Adrenal gland (tissue), 9 donors: ENCODE measurements at regions not wholly inside any gene's neighbourhood (a gene's known extent, or its start where the extent isn't known, plus 50 kb on each side); places are given as distances from the start of the nearest gene placed in this dataset.

Experiments
- DNase-seq, 7 donors: peaks; one replicate each; pipeline ENCODE4 v3.0.0-alpha.2; 2019 to 2020
- H3K27ac ChIP-seq, 5 donors: fragments of 200-600 bp; sonication (generic) in 4 of 5; 1 replicate in 3 of 5; 2 replicates in 2 of 5; pipeline versions ENCODE4 v1.5.1 to v1.8.0; 2016 to 2020; ENCODE audit warnings: mild to moderate bottlenecking in 1 of 5
- H3K27me3 ChIP-seq: fragments of 200-600 bp; 2 replicates; pipeline ENCODE4 v1.8.0; 2021
- H3K36me3 ChIP-seq, 2 donors: fragments of 200-600 bp; replicated peaks in 1 of 2; 1 replicate in 1 of 2; 2 replicates in 1 of 2; pipeline versions ENCODE4 v1.5.1 to v1.8.0; 2018 to 2022
- H3K4me1 ChIP-seq, 2 donors: fragments of 200-600 bp; replicated peaks in 1 of 2; 1 replicate in 1 of 2; 2 replicates in 1 of 2; pipeline versions ENCODE4 v1.5.1 to v1.8.0; 2018 to 2021
- H3K4me3 ChIP-seq, 4 donors: fragments of 200-600 bp; sonication (generic) in 3 of 4; one replicate each; pipeline ENCODE4 v1.5.1; 2016 to 2018
- H3K9me3 ChIP-seq, 3 donors: fragments of 200-600 bp; sonication (generic) in 1 of 3; replicated peaks in 1 of 3; 1 replicate in 2 of 3; 2 replicates in 1 of 3; pipeline versions ENCODE4 v1.5.1 to v1.8.0; 2016 to 2021
- POLR2A ChIP-seq, 2 donors: fragments of 450-650 bp; IDR thresholded peaks; one replicate each; pipeline ENCODE4 v1.6.1; 2017; ENCODE audit warnings: antibody characterized with exemption in 2 of 2, mild to moderate bottlenecking in 2 of 2, moderate library complexity in 1 of 2
- WGBS, 4 donors: extraction: QIAGEN DNeasy Blood & Tissue Kit in 2 of 4; methylation state at CpG; one replicate each; pipeline versions ENCODE4 v1.1.5 to v1.1.7; 2013 to 2017; 5-methylcytosine and 5-hydroxymethylcytosine counted together
- intact Hi-C, 2 donors: fragments of 100-400 bp; cut with DNase I; formaldehyde crosslinking; loops; one replicate each; pipeline versions ENCODE4 v1.14.1 to v1.15.0; 2022 to 2023
- TF ChIP-seq, protein P1 (sequence below), 6 experiments: fragments of 450-650 bp in 4 of 6; fragments of 200-600 bp in 2 of 6; sonication (generic) in 1 of 6; IDR thresholded peaks; 1 replicate in 5 of 6; 2 replicates in 1 of 6; pipeline versions ENCODE4 v1.5.1 to v1.8.0; 2016 to 2021; ENCODE audit warnings: antibody characterized with exemption in 6 of 6, mild to moderate bottlenecking in 2 of 6, moderate library complexity in 1 of 6
- donor health status: healthy with polysubstance abuse.
- donor health status: Bipolar disorder and iron deficiency.
- donor health status: DM: yes; HTN: yes; CAD: no.
- donor health status: DM: no; HTN: no; CAD: no.
- donor health status: DM: no; HTN: no; CAD: no.

DNA sequence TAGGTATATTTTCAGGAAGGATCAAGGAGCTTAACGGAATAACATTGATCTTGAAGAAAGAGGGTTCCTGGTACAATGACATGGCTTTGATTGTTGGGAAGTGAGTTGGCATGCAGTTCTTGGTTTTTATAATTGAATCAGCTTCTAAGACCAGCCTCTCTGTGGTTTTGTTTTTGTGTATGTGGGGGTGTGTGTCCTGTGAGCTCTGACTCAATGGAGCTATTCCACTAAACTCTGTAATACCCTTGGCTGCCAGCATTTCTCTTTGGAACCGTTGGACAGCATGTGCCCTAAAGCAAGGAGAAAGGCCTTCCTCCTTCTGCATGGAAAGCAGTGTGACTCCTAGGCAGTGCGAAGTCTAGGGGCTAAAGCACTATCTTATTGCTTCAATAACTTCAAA is 124.8 kb downstream of the EDEM1 start:
- H3K27me3 ChIP-seq, result no peaks in the 10 kb centered on the region
- DNase-seq, result no peak
- no peaks in the 10 kb centered on the region for H3K9me3 ChIP-seq
- H3K36me3 ChIP-seq, result no peaks in the 10 kb centered on the region
- TF ChIP-seq, protein P1, sequence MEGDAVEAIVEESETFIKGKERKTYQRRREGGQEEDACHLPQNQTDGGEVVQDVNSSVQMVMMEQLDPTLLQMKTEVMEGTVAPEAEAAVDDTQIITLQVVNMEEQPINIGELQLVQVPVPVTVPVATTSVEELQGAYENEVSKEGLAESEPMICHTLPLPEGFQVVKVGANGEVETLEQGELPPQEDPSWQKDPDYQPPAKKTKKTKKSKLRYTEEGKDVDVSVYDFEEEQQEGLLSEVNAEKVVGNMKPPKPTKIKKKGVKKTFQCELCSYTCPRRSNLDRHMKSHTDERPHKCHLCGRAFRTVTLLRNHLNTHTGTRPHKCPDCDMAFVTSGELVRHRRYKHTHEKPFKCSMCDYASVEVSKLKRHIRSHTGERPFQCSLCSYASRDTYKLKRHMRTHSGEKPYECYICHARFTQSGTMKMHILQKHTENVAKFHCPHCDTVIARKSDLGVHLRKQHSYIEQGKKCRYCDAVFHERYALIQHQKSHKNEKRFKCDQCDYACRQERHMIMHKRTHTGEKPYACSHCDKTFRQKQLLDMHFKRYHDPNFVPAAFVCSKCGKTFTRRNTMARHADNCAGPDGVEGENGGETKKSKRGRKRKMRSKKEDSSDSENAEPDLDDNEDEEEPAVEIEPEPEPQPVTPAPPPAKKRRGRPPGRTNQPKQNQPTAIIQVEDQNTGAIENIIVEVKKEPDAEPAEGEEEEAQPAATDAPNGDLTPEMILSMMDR (IDR thresholded peaks at IDR 0.05), result no peak
- TF ChIP-seq POLR2A (IDR thresholded peaks at IDR 0.05), result no peak
- 56 to 83% (median 77%) methylated on average over 3 of the region's 3 CpGs for WGBS, 4 donors
- intact Hi-C loops, result no loop called here
- no peak overlapping the region for H3K27ac ChIP-seq
- H3K4me1 ChIP-seq, result no peaks in the 10 kb centered on the region
- H3K4me3 ChIP-seq, result no peak overlapping the region

DNA sequence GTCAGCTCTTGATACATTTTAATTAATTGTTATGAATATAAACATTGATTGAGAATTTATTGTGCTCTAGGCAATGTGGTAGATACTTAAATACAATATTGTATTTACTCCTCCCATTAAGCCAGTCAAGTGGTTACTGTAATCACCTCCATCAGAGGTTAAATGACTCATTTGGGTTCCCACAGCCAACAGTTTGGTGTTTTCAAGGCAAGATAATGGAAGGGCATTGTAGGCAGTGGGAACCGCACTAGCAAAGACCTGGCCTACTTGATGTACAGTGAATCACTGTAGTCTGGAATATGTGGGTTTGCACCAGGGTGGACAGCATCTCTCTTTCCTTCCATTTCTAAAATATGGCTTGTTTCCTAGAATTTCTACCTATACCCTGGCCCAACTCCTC is 127.4 kb downstream of the EDEM1 start:
- DNase-seq, result no peak
- intact Hi-C loops, result no loop called here
- Histone ChIP-seq H3K27ac (no peak overlapping the region), H3K4me1 (no peaks in the 10 kb centered on the region), H3K9me3 (no peaks in the 10 kb centered on the region), H3K27me3 (no peaks in the 10 kb centered on the region), H3K4me3 (no peak overlapping the region), H3K36me3 (no peaks in the 10 kb centered on the region)
- TF ChIP-seq, protein P1 (IDR thresholded peaks at IDR 0.05), result no peak
- no peak for TF ChIP-seq POLR2A (IDR thresholded peaks at IDR 0.05)
- WGBS, 4 donors, result 92 to 100% (median 97%) methylated on average over 1 of the region's 1 CpG

DNA sequence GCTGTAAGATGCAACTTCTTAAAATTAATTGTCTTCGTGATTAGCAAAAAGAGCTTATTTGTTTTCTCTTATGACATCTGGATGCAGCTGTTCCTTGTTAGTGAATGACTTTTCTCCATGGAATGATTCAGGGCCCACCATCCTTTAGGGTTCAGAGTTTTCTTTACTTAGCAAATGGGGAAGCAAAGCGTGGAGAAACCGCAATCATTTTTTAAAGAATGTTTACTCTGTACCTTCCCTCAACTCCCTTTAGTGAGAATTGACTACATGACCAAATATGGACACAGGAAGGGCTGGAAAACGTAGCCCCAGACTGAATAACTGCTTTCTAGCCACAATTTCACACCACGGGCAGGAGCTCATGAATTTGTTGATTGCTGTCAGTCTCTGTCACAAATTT is 130.1 kb downstream of the EDEM1 start:
- Histone ChIP-seq H3K27ac (no peak overlapping the region), H3K4me3 (no peak overlapping the region), H3K36me3 (no peaks in the 10 kb centered on the region), H3K4me1 (no peaks in the 10 kb centered on the region), H3K9me3 (no peaks in the 10 kb centered on the region), H3K27me3 (no peaks in the 10 kb centered on the region)
- intact Hi-C loops, result no loop called here
- 38 to 56% (median 47%) methylated on average over 5 of the region's 5 CpGs for WGBS, 4 donors
- no peak for DNase-seq
- TF ChIP-seq, protein P1 (IDR thresholded peaks at IDR 0.05), result no peak
- TF ChIP-seq POLR2A (IDR thresholded peaks at IDR 0.05), result no peak

DNA sequence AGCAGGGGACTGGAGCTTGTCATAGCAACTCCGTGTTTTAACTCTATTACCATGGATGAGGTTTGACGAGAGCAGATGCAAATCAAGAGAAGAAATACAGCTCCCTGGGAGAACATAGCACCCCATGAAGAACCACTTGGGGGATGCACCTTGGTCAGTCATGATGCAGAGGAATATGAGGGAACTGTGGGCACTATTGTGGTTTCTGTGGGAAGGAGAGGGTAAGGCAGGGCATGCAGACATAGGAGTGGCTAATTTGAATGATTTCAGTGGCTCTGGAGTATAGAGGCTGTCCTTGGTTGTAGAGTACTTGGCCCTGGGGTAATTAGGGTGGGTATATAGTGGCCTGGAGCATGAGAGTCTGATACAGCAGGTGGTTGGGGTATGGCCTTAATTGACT is 131.9 kb downstream of the EDEM1 start:
- no peaks in the 10 kb centered on the region for H3K36me3 ChIP-seq
- WGBS, 4 donors, result 78 to 90% (median 82%) methylated on average over 2 of the region's 2 CpGs
- no peak overlapping the region for H3K27ac ChIP-seq
- no peaks in the 10 kb centered on the region for H3K9me3 ChIP-seq
- H3K27me3 ChIP-seq, result no peaks in the 10 kb centered on the region
- DNase-seq, result no peak
- TF ChIP-seq, protein P1 (IDR thresholded peaks at IDR 0.05), result no peak
- TF ChIP-seq POLR2A (IDR thresholded peaks at IDR 0.05), result no peak
- H3K4me1 ChIP-seq, result no peaks in the 10 kb centered on the region
- H3K4me3 ChIP-seq, result no peak overlapping the region
- intact Hi-C loops, result no loop called here
